ENCODE measurements at regions not wholly inside any gene's neighbourhood (a gene's known extent, or its start where the extent isn't known, plus 50 kb on each side); places are given as distances from the start of the nearest gene placed in this dataset.

DNA sequence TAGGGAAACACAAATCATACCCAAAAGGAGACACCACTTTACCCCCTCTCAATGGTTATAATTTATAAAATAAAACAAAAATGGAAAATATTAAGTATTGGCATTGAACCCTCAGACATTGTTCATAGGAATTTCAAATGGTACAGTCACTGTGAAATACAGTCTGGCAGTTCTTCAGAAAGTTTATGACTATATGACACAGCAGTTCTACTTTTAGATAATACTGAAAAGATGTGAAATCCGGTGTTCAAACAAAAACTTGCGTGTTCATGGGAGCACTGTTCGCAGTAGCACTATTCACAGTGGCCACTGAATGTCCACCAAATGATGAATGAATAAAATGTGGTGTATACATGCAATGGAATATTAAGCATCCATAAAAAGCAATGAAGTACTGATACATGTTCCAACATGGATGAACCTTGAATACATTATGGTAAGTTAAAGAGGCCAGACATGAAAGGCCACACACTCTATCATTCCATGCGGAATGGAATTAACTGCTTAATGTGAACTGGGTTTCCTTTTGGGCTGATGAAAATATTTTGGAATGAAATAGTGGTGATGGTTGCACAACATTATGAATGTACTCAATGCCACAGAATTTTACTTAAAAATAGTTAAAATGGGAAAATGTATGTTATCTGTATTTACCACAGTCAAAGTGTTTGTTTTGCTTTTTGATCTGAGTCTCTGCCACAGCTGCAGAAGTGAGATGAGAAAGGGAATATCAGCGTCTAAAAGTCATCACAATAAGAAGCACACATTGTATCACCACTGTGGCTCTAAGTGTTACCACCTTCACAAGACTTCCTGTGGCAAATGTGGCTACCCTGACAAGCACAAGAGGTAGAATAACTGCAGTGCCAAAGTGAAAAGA is 864.6 kb downstream of the SUCLG1 start:
- Histone ChIP-seq H3K27me3 (no peaks in the 10 kb centered on the region), H3K36me3 (ENCODE audit: low read depth, missing control alignments) (no peaks in the 10 kb centered on the region), H3K9me3 (no peaks in the 10 kb centered on the region), H3K27ac (no peak overlapping the region), H3K4me3 (no peak overlapping the region), H3K4me1 (no peaks in the 10 kb centered on the region)
- WGBS, 2 donors: 83 to 84% methylated on average over 5 of the region's 5 CpGs
- DNase-seq: no peak
- TF ChIP-seq POLR2A (IDR thresholded peaks at IDR 0.05): no peak
- no peak for TF ChIP-seq CTCF (IDR thresholded peaks at IDR 0.05)
- intact Hi-C loops (cut with DNase I; ENCODE audit: low total_unique reads): no loop called here

- WGBS, 2 donors: 84 to 88% methylated on average over 4 of the region's 4 CpGs
- no peaks in the 10 kb centered on the region for H3K36me3 ChIP-seq (ENCODE audit: low read depth, missing control alignments)
- DNase-seq: no peak
- H3K9me3 ChIP-seq: no peaks in the 10 kb centered on the region
- no peaks in the 10 kb centered on the region for H3K4me1 ChIP-seq
- no peak overlapping the region for H3K27ac ChIP-seq
- intact Hi-C loops (cut with DNase I; ENCODE audit: low total_unique reads): no loop called here
- no peaks in the 10 kb centered on the region for H3K27me3 ChIP-seq
- TF ChIP-seq POLR2A (IDR thresholded peaks at IDR 0.05): no peak
- TF ChIP-seq CTCF (IDR thresholded peaks at IDR 0.05): no peak
- no peak overlapping the region for H3K4me3 ChIP-seq
Measured at GRCh38 chr2:83587309-83587708, 871.8 kb downstream of the SUCLG1 start.

DNA sequence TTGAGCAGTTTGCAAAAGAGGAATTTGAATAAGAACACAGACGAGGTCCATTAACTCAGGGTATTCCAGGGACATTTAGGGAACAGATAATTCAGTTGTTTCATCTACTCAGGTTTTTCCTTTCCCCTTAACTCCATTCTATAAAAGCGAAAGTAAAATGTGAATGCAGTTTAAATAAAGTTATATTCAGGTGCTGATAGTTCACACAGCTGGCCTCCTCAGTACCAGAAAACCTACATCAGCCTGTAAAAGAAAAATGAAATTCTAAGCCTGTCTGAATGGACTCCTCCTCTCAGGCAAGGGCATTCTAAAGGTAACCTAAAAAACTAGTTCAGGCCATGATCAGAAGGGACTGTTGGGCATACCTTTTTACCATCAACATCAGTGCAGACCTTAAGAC is 873.8 kb downstream of the SUCLG1 start:
- 80 to 81% methylated on average over 2 of the region's 2 CpGs for WGBS, 2 donors
- TF ChIP-seq CTCF (IDR thresholded peaks at IDR 0.05) (no peak), POLR2A (IDR thresholded peaks at IDR 0.05) (no peak)
- intact Hi-C loops (cut with DNase I; ENCODE audit: low total_unique reads): no loop called here
- no peak overlapping the region for H3K4me3 ChIP-seq
- no peaks in the 10 kb centered on the region for H3K27me3 ChIP-seq
- H3K36me3 ChIP-seq (ENCODE audit: low read depth, missing control alignments): no peaks in the 10 kb centered on the region
- no peaks in the 10 kb centered on the region for H3K4me1 ChIP-seq
- no peak for DNase-seq
- H3K9me3 ChIP-seq: no peaks in the 10 kb centered on the region
- no peak overlapping the region for H3K27ac ChIP-seq

GRCh38 chr2:83584672-83585071 is 874.4 kb downstream of the SUCLG1 start:
- Histone ChIP-seq H3K9me3 (no peaks in the 10 kb centered on the region), H3K36me3 (ENCODE audit: low read depth, missing control alignments) (no peaks in the 10 kb centered on the region), H3K4me3 (no peak overlapping the region), H3K27ac (no peak overlapping the region), H3K4me1 (no peaks in the 10 kb centered on the region), H3K27me3 (no peaks in the 10 kb centered on the region)
- intact Hi-C loops (cut with DNase I; ENCODE audit: low total_unique reads): no loop called here
- TF ChIP-seq POLR2A (IDR thresholded peaks at IDR 0.05) (no peak), CTCF (IDR thresholded peaks at IDR 0.05) (no peak)
- WGBS, 2 donors: 19 to 37% methylated on average over 3 of the region's 3 CpGs
- DNase-seq: no peak

- H3K9me3 ChIP-seq: no peaks in the 10 kb centered on the region
- H3K4me1 ChIP-seq: no peaks in the 10 kb centered on the region
- TF ChIP-seq POLR2A (IDR thresholded peaks at IDR 0.05): no peak
- TF ChIP-seq CTCF (IDR thresholded peaks at IDR 0.05): no peak
- intact Hi-C loops (cut with DNase I; ENCODE audit: low total_unique reads): no loop called here
- 26 to 29% methylated on average over 4 of the region's 4 CpGs for WGBS, 2 donors
- no peak overlapping the region for H3K4me3 ChIP-seq
- H3K27ac ChIP-seq: no peak overlapping the region
- H3K27me3 ChIP-seq: no peaks in the 10 kb centered on the region
- no peaks in the 10 kb centered on the region for H3K36me3 ChIP-seq (ENCODE audit: low read depth, missing control alignments)
- DNase-seq: no peak
Measured at GRCh38 chr2:83582589-83582988, 876.5 kb downstream of the SUCLG1 start.

All from testis (tissue), 2 donors.